ENCODE measurements at regions not wholly inside any gene's neighbourhood (a gene's known extent, or its start where the extent isn't known, plus 50 kb on each side); places are given as distances from the start of the nearest gene placed in this dataset.

DNA sequence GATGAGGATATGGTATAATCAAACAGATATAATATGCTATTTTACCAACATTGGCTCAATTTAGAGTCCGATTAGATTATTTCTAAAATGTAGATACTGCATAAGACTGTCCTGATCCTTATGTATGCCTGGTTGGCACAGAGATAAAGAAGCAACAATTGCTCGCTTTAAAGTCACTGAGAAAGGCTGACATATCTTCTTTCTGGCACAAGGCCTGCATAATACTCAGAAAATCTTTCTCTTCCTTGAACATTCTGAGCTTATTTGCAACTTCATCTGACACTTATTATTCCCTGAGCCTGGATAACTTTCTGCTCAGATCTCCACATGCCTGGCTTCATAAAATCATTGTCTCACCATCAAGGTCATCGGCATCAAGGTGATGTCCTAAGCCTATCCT is 219.3 kb upstream of the CDH9 start:
- TF ChIP-seq, protein P1, sequence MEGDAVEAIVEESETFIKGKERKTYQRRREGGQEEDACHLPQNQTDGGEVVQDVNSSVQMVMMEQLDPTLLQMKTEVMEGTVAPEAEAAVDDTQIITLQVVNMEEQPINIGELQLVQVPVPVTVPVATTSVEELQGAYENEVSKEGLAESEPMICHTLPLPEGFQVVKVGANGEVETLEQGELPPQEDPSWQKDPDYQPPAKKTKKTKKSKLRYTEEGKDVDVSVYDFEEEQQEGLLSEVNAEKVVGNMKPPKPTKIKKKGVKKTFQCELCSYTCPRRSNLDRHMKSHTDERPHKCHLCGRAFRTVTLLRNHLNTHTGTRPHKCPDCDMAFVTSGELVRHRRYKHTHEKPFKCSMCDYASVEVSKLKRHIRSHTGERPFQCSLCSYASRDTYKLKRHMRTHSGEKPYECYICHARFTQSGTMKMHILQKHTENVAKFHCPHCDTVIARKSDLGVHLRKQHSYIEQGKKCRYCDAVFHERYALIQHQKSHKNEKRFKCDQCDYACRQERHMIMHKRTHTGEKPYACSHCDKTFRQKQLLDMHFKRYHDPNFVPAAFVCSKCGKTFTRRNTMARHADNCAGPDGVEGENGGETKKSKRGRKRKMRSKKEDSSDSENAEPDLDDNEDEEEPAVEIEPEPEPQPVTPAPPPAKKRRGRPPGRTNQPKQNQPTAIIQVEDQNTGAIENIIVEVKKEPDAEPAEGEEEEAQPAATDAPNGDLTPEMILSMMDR (IDR thresholded peaks at IDR 0.05; ENCODE audit: insufficient read depth, low read length): no peak
- TF ChIP-seq, protein P2, sequence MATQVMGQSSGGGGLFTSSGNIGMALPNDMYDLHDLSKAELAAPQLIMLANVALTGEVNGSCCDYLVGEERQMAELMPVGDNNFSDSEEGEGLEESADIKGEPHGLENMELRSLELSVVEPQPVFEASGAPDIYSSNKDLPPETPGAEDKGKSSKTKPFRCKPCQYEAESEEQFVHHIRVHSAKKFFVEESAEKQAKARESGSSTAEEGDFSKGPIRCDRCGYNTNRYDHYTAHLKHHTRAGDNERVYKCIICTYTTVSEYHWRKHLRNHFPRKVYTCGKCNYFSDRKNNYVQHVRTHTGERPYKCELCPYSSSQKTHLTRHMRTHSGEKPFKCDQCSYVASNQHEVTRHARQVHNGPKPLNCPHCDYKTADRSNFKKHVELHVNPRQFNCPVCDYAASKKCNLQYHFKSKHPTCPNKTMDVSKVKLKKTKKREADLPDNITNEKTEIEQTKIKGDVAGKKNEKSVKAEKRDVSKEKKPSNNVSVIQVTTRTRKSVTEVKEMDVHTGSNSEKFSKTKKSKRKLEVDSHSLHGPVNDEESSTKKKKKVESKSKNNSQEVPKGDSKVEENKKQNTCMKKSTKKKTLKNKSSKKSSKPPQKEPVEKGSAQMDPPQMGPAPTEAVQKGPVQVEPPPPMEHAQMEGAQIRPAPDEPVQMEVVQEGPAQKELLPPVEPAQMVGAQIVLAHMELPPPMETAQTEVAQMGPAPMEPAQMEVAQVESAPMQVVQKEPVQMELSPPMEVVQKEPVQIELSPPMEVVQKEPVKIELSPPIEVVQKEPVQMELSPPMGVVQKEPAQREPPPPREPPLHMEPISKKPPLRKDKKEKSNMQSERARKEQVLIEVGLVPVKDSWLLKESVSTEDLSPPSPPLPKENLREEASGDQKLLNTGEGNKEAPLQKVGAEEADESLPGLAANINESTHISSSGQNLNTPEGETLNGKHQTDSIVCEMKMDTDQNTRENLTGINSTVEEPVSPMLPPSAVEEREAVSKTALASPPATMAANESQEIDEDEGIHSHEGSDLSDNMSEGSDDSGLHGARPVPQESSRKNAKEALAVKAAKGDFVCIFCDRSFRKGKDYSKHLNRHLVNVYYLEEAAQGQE (IDR thresholded peaks at IDR 0.05; ENCODE audit: insufficient replicate concordance, low read depth): no peak

All from HL-60 (cell line).